GM12864 (cell line): ENCODE measurements at regions not wholly inside any gene's neighbourhood (a gene's known extent, or its start where the extent isn't known, plus 50 kb on each side); places are given as distances from the start of the nearest gene placed in this dataset.

Experiments used
- DNase-seq: peaks from one replicate; pipeline ENCODE4 v3.0.0-alpha.2; 2011; ENCODE audit warnings: low read depth
- H3K4me3 ChIP-seq: 2 replicates; pipeline ENCODE4 v1.5.1; 2011; ENCODE audit warnings: mild to moderate bottlenecking, low read depth, low read length, control low read depth
- CTCF ChIP-seq: IDR thresholded peaks from 2 replicates; pipeline ENCODE4 v1.5.1; 2011; ENCODE audit warnings: low read depth, mild to moderate bottlenecking, moderate library complexity, low read length, control low read depth, inconsistent platforms; ENCODE audit errors: missing control alignments

GRCh38 chr4:135065366-135065765 lies 863.8 kb upstream of the PABPC4L start:
- no peak for DNase-seq
- no peak for TF ChIP-seq CTCF
- H3K4me3 ChIP-seq, result no peak overlapping the region

GRCh38 chr4:135050086-135050717 lies 848.6 kb upstream of the PABPC4L start:
- no peak for DNase-seq
- TF ChIP-seq CTCF, result no peak
- no peak overlapping the region for H3K4me3 ChIP-seq

GRCh38 chr4:135032670-135033069 lies 831.1 kb upstream of the PABPC4L start:
- no peak overlapping the region for H3K4me3 ChIP-seq
- no peak for TF ChIP-seq CTCF
- no peak for DNase-seq

- DNase-seq, result no peak
- no peak for TF ChIP-seq CTCF
- H3K4me3 ChIP-seq, result no peak overlapping the region
Measured at GRCh38 chr4:135015771-135016170, 814.2 kb upstream of the PABPC4L start.

- H3K4me3 ChIP-seq, result no peak overlapping the region
- TF ChIP-seq CTCF, result no peak
Measured at GRCh38 chr4:135007400-135007799, 805.8 kb upstream of the PABPC4L start.

GRCh38 chr4:134999169-134999568 lies 797.6 kb upstream of the PABPC4L start:
- no peak for TF ChIP-seq CTCF
- no peak overlapping the region for H3K4me3 ChIP-seq
- DNase-seq, result no peak

More at GRCh38 chr4:135007400-135007799, 805.8 kb upstream of the PABPC4L start:
- DNase-seq, result no peak

- TF ChIP-seq CTCF, result no peak
- H3K4me3 ChIP-seq, result no peak overlapping the region
- no peak for DNase-seq
Measured at GRCh38 chr4:134961963-134962362, 760.4 kb upstream of the PABPC4L start.
